Small intestine (tissue), 7 donors: ENCODE measurements at regions not wholly inside any gene's neighbourhood (a gene's known extent, or its start where the extent isn't known, plus 50 kb on each side); places are given as distances from the start of the nearest gene placed in this dataset.
"Not testable (repeated sequence)": the region's sequence is repeated elsewhere in the genome, so short reads cannot be mapped to it uniquely, and the experiment has no call there.

Source experiments
- DNase-seq, 2 donors: peaks; one replicate each; pipeline versions ENCODE4 v3.0.0 to v3.0.0-alpha.2; 2013
- FAIRE-seq: peaks from 2 replicates; lab custom pipeline; 2012; peaks lifted over from hg19 to GRCh38; lab: Jason Lieb, UNC
- H3K27ac ChIP-seq, 3 donors: one replicate each; pipeline ENCODE4 v1.5.1; 2013; ENCODE audit warnings: low read length in 2 of 3, mild to moderate bottlenecking in 2 of 3, control low read depth in 1 of 3, inconsistent platforms in 1 of 3, low read depth in 1 of 3, moderate library complexity in 1 of 3
- H3K27me3 ChIP-seq, 3 donors: one replicate each; pipeline ENCODE4 v1.6.1; 2013; ENCODE audit warnings: low read length in 3 of 3, inconsistent platforms in 1 of 3; ENCODE audit not compliant: control insufficient read depth in 3 of 3, insufficient read depth in 3 of 3
- H3K36me3 ChIP-seq, 3 donors: one replicate each; pipeline ENCODE4 v1.6.1; 2013; ENCODE audit warnings: low read length in 3 of 3, inconsistent platforms in 1 of 3, low read depth in 1 of 3, mild to moderate bottlenecking in 1 of 3, moderate library complexity in 1 of 3; ENCODE audit not compliant: control insufficient read depth in 3 of 3, insufficient read depth in 2 of 3
- H3K4me1 ChIP-seq, 3 donors: one replicate each; pipeline ENCODE4 v1.6.1; 2013; ENCODE audit warnings: low read length in 2 of 3, inconsistent platforms in 1 of 3, low read depth in 1 of 3, mild to moderate bottlenecking in 1 of 3, moderate library complexity in 1 of 3; ENCODE audit not compliant: control insufficient read depth in 3 of 3, insufficient read depth in 2 of 3
- H3K4me3 ChIP-seq, 3 donors: one replicate each; pipeline ENCODE4 v1.5.1; 2013; ENCODE audit warnings: low read length in 3 of 3, control low read depth in 1 of 3, inconsistent platforms in 1 of 3, low read depth in 1 of 3, mild to moderate bottlenecking in 1 of 3, moderate library complexity in 1 of 3
- H3K9me3 ChIP-seq, 2 donors: one replicate each; pipeline ENCODE4 v1.6.1; 2013; ENCODE audit warnings: low read depth in 1 of 2, low read length in 1 of 2; ENCODE audit not compliant: control insufficient read depth in 2 of 2, insufficient read depth in 1 of 2
- WGBS, 3 donors: extraction: QIAGEN DNeasy Blood & Tissue Kit; methylation state at CpG; one replicate each; pipeline ENCODE4 v1.1.7; 2013; 5-methylcytosine and 5-hydroxymethylcytosine counted together
- donor health status: healthy with polysubstance abuse.
- donor health status: control.
- donor health status: control.
- donor health status: Bipolar disorder and iron deficiency.
- donor health status: healthy.

- H3K4me1 ChIP-seq, H3K4me3 ChIP-seq, FAIRE-seq, H3K27me3 ChIP-seq, H3K27ac ChIP-seq, DNase-seq, H3K36me3 ChIP-seq: not testable (repeated sequence)
- H3K9me3 ChIP-seq = peaks cover 2 to 12% of the 10 kb centered on the region in 2 donors
- 83 to 97% (median 88%) methylated on average over 2 of the region's 2 CpGs for WGBS, 3 donors
Measured at GRCh38 chr20:19139584-19139983, 72.9 kb upstream of the SLC24A3 start.

GRCh38 chr20:19141998-19142397, 70.4 kb upstream of the SLC24A3 start:
- Histone ChIP-seq H3K36me3 (no peaks in the 10 kb centered on the region), H3K4me1 (peaks cover 0 to 3% (median 0%) of the 10 kb centered on the region in 3 donors), H3K27me3 (no peaks in the 10 kb centered on the region), H3K9me3 (peaks cover 2 to 8% of the 10 kb centered on the region in 2 donors), H3K27ac (no peak overlapping the region), H3K4me3 (no peak overlapping the region)
- DNase-seq = no peak
- no peak for FAIRE-seq
- 66 to 77% (median 70%) methylated on average over 3 of the region's 3 CpGs for WGBS, 3 donors

GRCh38 chr20:19143890-19144289, 68.6 kb upstream of the SLC24A3 start:
- no peak for FAIRE-seq
- H3K4me1 ChIP-seq = no peaks in the 10 kb centered on the region
- no peaks in the 10 kb centered on the region for H3K27me3 ChIP-seq
- 91 to 93% (median 91%) methylated on average over 2 of the region's 2 CpGs for WGBS, 3 donors
- H3K9me3 ChIP-seq = peaks cover 2 to 8% of the 10 kb centered on the region in 2 donors
- H3K4me3 ChIP-seq = no peak overlapping the region
- no peaks in the 10 kb centered on the region for H3K36me3 ChIP-seq
- no peak for DNase-seq
- no peak overlapping the region for H3K27ac ChIP-seq

GRCh38 chr20:19161336-19161735, 51.1 kb upstream of the SLC24A3 start:
- no peak for FAIRE-seq

More at GRCh38 chr20:19161336-19161735, 51.1 kb upstream of the SLC24A3 start:
- H3K36me3 ChIP-seq = no peaks in the 10 kb centered on the region
- 85 to 90% (median 88%) methylated on average over 1 of the region's 1 CpG for WGBS, 3 donors
- H3K4me3 ChIP-seq = no peak overlapping the region
- no peaks in the 10 kb centered on the region for H3K27me3 ChIP-seq
- DNase-seq = no peak
- H3K27ac ChIP-seq = no peak overlapping the region
- H3K9me3 ChIP-seq = no peaks in the 10 kb centered on the region
- no peaks in the 10 kb centered on the region for H3K4me1 ChIP-seq
